ENCODE measurements at regions not wholly inside any gene's neighbourhood (a gene's known extent, or its start where the extent isn't known, plus 50 kb on each side); places are given as distances from the start of the nearest gene placed in this dataset.

DNA sequence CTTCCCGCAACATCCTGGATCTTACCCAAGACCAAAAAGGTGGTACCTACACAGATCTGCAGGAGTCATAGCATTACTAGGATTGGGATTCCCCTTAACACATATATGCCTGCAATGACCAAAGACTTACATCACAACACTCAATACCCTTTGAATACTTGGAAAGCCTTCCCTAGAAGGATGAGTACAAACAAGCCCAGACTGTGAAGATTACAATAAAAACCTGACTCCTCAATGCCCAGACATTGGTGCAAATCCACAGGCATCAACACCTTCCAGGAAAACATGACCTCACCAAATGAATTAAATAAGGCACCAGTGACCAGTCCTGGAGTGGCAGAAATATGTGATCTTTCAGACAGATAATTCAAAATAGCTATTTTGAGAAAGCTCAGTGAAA is 326.8 kb downstream of the TBL1XR1 start:
- H2AFZ ChIP-seq (ENCODE audit: insufficient read depth, low read depth, low read length, poor library complexity, severe bottlenecking): no peak overlapping the region
- DNase-seq: no peak
- peaks cover 5 to 24% (median 18%) of the 10 kb centered on the region in 7 donors for H3K9me3 Mint-ChIP-seq
- no peaks in the 10 kb centered on the region for H3K36me3 Mint-ChIP-seq
- no peak overlapping the region for H3K4me3 Mint-ChIP-seq
- no peaks in the 10 kb centered on the region for H3K27me3 ChIP-seq (ENCODE audit: control insufficient read depth in 2 of 2, insufficient read depth in 2 of 2, low read length in 2 of 2)
- H3K27ac ChIP-seq (ENCODE audit: low read depth in 1 of 2, low read length in 2 of 2): no peak overlapping the region
- TF ChIP-seq, protein P1, sequence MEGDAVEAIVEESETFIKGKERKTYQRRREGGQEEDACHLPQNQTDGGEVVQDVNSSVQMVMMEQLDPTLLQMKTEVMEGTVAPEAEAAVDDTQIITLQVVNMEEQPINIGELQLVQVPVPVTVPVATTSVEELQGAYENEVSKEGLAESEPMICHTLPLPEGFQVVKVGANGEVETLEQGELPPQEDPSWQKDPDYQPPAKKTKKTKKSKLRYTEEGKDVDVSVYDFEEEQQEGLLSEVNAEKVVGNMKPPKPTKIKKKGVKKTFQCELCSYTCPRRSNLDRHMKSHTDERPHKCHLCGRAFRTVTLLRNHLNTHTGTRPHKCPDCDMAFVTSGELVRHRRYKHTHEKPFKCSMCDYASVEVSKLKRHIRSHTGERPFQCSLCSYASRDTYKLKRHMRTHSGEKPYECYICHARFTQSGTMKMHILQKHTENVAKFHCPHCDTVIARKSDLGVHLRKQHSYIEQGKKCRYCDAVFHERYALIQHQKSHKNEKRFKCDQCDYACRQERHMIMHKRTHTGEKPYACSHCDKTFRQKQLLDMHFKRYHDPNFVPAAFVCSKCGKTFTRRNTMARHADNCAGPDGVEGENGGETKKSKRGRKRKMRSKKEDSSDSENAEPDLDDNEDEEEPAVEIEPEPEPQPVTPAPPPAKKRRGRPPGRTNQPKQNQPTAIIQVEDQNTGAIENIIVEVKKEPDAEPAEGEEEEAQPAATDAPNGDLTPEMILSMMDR (IDR thresholded peaks at IDR 0.05): no peak
- no peak overlapping the region for H3K27ac Mint-ChIP-seq
- no peaks in the 10 kb centered on the region for H4K20me1 ChIP-seq (ENCODE audit: insufficient read depth, low read length)
- H3K9ac ChIP-seq (ENCODE audit: insufficient read depth, low read length, poor library complexity, severe bottlenecking): no peak overlapping the region
- peaks cover 0 to 2% (median 0%) of the 10 kb centered on the region in 3 donors for H3K27me3 Mint-ChIP-seq (ENCODE audit: low read depth in 3 of 3)
- intact Hi-C loops (cut with micrococcal nuclease): loop anchor here in 1 of 2 donors (10.0 kb wide), 1 partner anchor 1514 kb away; no protein-coding TSS in a partner anchor
- no peaks in the 10 kb centered on the region for H3K36me3 ChIP-seq (replicated peaks in 1 of 2; ENCODE audit: control insufficient read depth in 1 of 2, insufficient read depth in 2 of 2, low read length in 2 of 2)
- H3K9me3 ChIP-seq (replicated peaks in 1 of 2; ENCODE audit: control insufficient read depth in 1 of 2, insufficient read depth in 1 of 2, low read length in 2 of 2): peaks cover 8 to 15% of the 10 kb centered on the region in 2 donors
- no peak overlapping the region for H3K4me3 ChIP-seq (replicated peaks in 1 of 3; ENCODE audit: low read depth in 2 of 3, low read length in 3 of 3)
- H3K79me2 ChIP-seq (ENCODE audit: insufficient read depth, low read length): no peaks in the 10 kb centered on the region
- peaks cover 5% of the 10 kb centered on the region for H3K4me1 Mint-ChIP-seq
- no peaks in the 10 kb centered on the region for H3K4me1 ChIP-seq (ENCODE audit: control insufficient read depth in 1 of 2, insufficient read depth in 2 of 2, low read length in 2 of 2)
- H3K4me2 ChIP-seq (replicated peaks; ENCODE audit: extremely low read depth, low read length, poor library complexity, severe bottlenecking): no peak overlapping the region
- 100% methylated on average over 1 of the region's 1 CpG for WGBS (ENCODE audit: insufficient coverage)

DNA sequence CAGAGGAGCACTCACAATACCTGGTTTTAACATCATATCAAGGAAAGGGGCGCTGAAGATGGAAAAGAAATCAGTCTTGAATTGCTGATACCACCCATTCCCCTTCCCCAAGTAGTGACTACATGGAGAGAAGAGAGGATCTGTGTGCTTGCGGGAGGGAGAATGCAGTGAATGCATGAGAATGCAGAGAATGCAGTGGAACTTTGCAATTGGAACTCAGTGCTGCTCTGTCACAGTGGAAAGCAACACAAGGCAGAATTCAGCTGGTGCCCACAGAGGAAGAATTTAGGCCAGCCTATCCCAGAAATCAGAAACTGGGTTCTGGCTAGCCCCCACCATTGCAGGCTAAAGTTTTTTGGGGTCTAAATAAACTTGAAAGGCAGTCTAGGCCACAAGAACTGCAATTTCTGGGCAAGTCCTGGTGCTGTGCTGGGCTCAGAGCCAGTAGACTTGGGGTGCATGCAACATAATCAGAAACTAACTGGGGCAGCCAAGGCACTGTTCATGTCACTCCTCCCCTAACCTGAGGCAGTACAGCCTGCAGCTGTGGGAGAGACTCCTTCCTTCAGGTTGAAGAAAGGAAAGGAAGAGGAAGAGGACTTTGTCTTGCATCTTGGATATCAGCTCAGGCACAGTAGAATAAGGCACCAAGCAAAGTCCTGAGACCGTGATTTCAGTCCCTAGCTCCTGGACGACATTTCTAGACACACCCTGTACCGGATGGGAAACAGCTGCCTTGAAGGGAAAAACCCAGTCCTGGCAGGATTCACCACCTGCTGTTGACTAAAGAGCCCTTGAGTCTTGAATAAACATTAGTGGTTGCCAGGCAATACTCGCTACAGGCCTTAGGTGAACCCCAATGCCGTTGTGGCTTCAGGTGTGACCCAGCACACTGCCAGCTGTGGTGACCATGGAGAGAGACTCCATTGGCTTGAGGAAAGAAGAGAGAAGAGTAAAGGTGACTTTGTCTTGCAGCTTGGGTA is 329.3 kb downstream of the TBL1XR1 start:
- H3K4me3 Mint-ChIP-seq: no peak overlapping the region
- Histone ChIP-seq H3K9ac (ENCODE audit: insufficient read depth, low read length, poor library complexity, severe bottlenecking) (no peak overlapping the region), H3K4me1 (ENCODE audit: control insufficient read depth in 1 of 2, insufficient read depth in 2 of 2, low read length in 2 of 2) (no peaks in the 10 kb centered on the region), H4K20me1 (ENCODE audit: insufficient read depth, low read length) (no peaks in the 10 kb centered on the region), H3K9me3 (replicated peaks in 1 of 2; ENCODE audit: control insufficient read depth in 1 of 2, insufficient read depth in 1 of 2, low read length in 2 of 2) (peaks cover 8 to 15% of the 10 kb centered on the region in 2 donors), H3K27me3 (ENCODE audit: control insufficient read depth in 2 of 2, insufficient read depth in 2 of 2, low read length in 2 of 2) (no peaks in the 10 kb centered on the region), H3K4me3 (replicated peaks in 1 of 3; ENCODE audit: low read depth in 2 of 3, low read length in 3 of 3) (no peak overlapping the region), H3K27ac (ENCODE audit: low read depth in 1 of 2, low read length in 2 of 2) (no peak overlapping the region), H3K79me2 (ENCODE audit: insufficient read depth, low read length) (no peaks in the 10 kb centered on the region), H3K4me2 (replicated peaks; ENCODE audit: extremely low read depth, low read length, poor library complexity, severe bottlenecking) (no peak overlapping the region), H3K36me3 (replicated peaks in 1 of 2; ENCODE audit: control insufficient read depth in 1 of 2, insufficient read depth in 2 of 2, low read length in 2 of 2) (no peaks in the 10 kb centered on the region), H2AFZ (ENCODE audit: insufficient read depth, low read depth, low read length, poor library complexity, severe bottlenecking) (no peak overlapping the region)
- intact Hi-C loops (cut with micrococcal nuclease): no loop called here
- peaks cover 5% of the 10 kb centered on the region for H3K4me1 Mint-ChIP-seq
- peaks cover 10 to 24% (median 20%) of the 10 kb centered on the region in 7 donors for H3K9me3 Mint-ChIP-seq
- H3K27ac Mint-ChIP-seq: no peak overlapping the region
- peaks cover 0 to 2% (median 0%) of the 10 kb centered on the region in 3 donors for H3K27me3 Mint-ChIP-seq (ENCODE audit: low read depth in 3 of 3)
- DNase-seq: no peak
- TF ChIP-seq, protein P1 (IDR thresholded peaks at IDR 0.05): no peak
- no peaks in the 10 kb centered on the region for H3K36me3 Mint-ChIP-seq
- WGBS (ENCODE audit: insufficient coverage): 91% methylated on average over 4 of the region's 7 CpGs
